GM18951 (cell line): ENCODE measurements at regions not wholly inside any gene's neighbourhood (a gene's known extent, or its start where the extent isn't known, plus 50 kb on each side); places are given as distances from the start of the nearest gene placed in this dataset.

Experiments
- POLR2A ChIP-seq: IDR thresholded peaks from 4 replicates; pipeline ENCODE4 v1.6.1; 2011; ENCODE audit warnings: mild to moderate bottlenecking; ENCODE audit not compliant: insufficient read length, insufficient read depth; ENCODE audit errors: extremely low read depth
- in situ Hi-C: fragments of 300-500 bp; cut with MboI; formaldehyde crosslinking; loops from one replicate; pipeline ENCODE4 v1.12.0; 2022; ENCODE audit warnings: low sequenced_read_pairs, mixed read lengths, inconsistent platforms; ENCODE audit not compliant: unreplicated experiment

- in situ Hi-C loops = no loop called here
Observed at GRCh38 chr14:71489742-71490141, 442.5 kb upstream of the RGS6 start.

DNA sequence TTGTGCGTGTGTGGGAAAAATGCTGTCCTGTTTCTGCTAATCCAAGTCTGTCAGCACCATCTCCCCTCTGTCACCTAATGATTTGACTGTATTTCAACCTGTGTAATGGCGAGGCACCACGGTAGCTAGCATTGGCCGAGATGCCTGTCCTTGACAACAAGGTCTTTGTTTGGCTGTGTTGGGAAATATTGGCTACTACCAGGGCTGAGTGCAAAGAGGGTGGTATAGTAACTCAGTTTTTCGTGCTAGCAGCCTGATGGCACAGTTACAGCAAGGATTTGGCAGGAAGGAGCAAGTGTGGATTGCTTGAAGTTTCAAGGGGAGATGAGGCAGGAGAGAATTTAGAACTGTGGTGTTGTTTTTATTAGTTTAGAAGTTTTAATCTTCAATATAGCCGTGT, 440.3 kb upstream of the RGS6 start:
- in situ Hi-C loops = no loop called here
- TF ChIP-seq POLR2A = no peak

More at GRCh38 chr14:71489742-71490141, 442.5 kb upstream of the RGS6 start:
- no peak for TF ChIP-seq POLR2A

DNA sequence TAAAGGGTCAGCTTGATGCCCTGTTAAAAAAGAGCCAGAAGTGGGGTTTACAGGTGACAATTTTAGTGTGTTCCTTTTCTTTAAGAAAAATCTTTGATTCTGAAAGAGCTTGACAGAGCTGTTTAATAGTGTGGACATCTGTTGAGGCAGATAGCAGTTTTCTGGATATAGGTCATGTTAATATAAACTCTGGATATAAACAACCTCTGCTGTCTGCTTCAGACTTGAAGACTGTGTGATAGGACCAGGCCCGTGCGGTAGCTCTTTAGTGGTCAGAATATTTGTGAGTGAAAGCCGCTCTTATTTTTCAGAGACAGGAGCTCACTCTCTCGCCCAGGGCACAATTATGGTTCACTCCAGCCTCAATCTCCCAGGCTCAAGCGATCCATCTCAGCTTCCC, 439.9 kb upstream of the RGS6 start:
- TF ChIP-seq POLR2A = no peak
- in situ Hi-C loops = no loop called here

DNA sequence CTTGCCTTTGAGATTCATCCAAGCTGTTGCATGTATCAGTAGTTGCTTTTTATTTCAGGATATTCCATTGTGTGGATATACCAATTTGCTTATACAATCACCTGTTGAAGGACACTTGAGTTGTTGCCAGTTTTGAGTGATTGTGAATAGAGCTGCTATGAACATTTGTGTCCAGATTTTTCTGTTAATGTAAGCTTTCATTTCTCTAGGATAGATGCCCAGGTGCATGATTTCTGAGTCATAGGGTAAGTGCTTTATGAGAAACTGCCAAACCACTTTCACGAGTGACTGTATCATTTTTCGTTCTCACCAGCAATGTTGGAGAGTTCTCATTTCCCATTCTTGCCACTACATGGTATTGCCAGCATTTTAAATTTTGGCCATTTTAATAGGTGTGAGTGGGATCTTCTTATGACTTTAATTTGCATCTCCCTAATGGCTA, 434.6 kb upstream of the RGS6 start:
- in situ Hi-C loops = no loop called here
- TF ChIP-seq POLR2A = no peak

- no peak for TF ChIP-seq POLR2A
- in situ Hi-C loops = no loop called here
Observed at GRCh38 chr14:71498212-71498611, 434.0 kb upstream of the RGS6 start.

DNA sequence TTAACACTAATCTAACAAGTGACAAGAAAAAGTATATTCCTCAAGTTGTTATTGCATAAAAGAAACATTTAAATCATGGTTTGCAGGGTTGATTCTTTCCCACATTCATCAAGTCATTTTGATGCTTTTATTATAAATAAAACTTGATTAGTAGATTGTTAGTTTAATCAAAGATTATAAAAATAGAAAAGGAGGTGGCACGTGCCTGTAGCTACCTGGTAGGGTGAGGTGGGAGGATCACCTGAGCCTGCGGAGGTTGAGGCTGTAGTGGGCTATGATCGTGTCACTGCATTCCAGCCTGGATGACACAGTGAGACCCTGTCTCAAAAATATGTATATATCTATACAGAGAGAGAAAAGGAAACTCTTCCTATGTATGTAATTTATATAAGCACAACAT, 433.2 kb upstream of the RGS6 start:
- in situ Hi-C loops = no loop called here
- TF ChIP-seq POLR2A = no peak

GRCh38 chr14:71507681-71508080, 424.5 kb upstream of the RGS6 start:
- no peak for TF ChIP-seq POLR2A
- in situ Hi-C loops = no loop called here

GRCh38 chr14:71508901-71509300, 423.3 kb upstream of the RGS6 start:
- no peak for TF ChIP-seq POLR2A
- in situ Hi-C loops = no loop called here

GRCh38 chr14:71511152-71511551, 421.1 kb upstream of the RGS6 start:
- no peak for TF ChIP-seq POLR2A
- in situ Hi-C loops = no loop called here

GRCh38 chr14:71514941-71515919, 417.0 kb upstream of the RGS6 start:
- no peak for TF ChIP-seq POLR2A
- in situ Hi-C loops = no loop called here

- in situ Hi-C loops = no loop called here
- no peak for TF ChIP-seq POLR2A
Observed at GRCh38 chr14:71521238-71522135, 410.7 kb upstream of the RGS6 start.

- in situ Hi-C loops = no loop called here
- no peak for TF ChIP-seq POLR2A
Observed at GRCh38 chr14:71523630-71524319, 408.5 kb upstream of the RGS6 start.

DNA sequence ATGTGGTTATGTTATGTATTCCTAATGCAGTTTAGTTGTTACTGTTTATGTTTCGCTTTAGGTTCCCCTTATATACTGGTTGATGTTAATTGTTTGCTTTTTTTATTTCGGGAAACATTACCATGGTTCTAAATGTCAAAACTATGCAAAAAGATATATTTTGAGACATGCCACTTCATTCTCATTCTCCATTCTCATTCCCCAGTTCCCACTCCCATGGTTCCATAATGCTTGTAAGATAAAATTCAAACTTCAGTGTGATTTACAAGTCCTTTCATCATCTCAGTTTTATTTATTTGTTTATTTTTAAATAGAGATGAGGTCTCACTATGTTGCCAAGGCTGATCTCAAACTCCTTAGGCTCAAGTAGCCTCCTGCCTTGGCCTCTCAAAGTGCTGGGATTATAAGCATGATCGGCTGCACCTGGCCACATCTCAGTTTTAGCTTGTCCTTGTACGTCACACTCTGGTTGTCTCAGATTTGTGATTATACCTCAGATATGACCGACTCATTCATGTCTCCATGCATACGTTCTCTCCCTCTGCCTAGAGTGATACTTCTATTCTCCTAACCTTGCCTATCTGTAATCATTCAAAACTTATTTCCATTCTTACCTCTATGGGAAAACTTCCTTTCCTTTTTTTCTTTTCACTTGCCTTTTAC, 407.8 kb upstream of the RGS6 start:
- TF ChIP-seq POLR2A = no peak
- in situ Hi-C loops = no loop called here
